IMR-90 (cell line): ENCODE measurements at regions not wholly inside any gene's neighbourhood (a gene's known extent, or its start where the extent isn't known, plus 50 kb on each side); places are given as distances from the start of the nearest gene placed in this dataset.

Experiments
- ATAC-seq: fragments of 200-7000 bp; cut with Tn5 transposase; 2 replicates; pipeline ENCODE4 v1.9.1; 2020; ENCODE audit warnings: low read depth, mild to moderate bottlenecking, moderate library complexity
- BruUV-seq: library from RNA; stranded (reverse); fragments of 400-500 nt; replicated peaks from 2 replicates; lab custom pipeline; 2021; lab: Mats Ljungman, UMichigan
- CTCF ChIA-PET: fragments of 300-600 bp; formaldehyde crosslinking; extraction: SDS; loops from one replicate; lab custom pipeline; 2021; ENCODE audit warnings: antibody characterized with exemption; lab: Yijun Ruan, JAX
- POLR2A ChIA-PET: fragments of 300-600 bp; sonication (Branson Sonifier 250); formaldehyde crosslinking; loops from one replicate; lab custom pipeline; 2022; ENCODE audit warnings: antibody characterized with exemption; ENCODE audit not compliant: unreplicated experiment; lab: Charles Lee
- DNase-seq: peaks from one replicate; pipeline ENCODE4 v3.0.0; 2013
- H2AFZ ChIP-seq: replicated peaks from 2 replicates; pipeline ENCODE3; 2013; ENCODE audit warnings: low read length, mild to moderate bottlenecking; ENCODE audit not compliant: poor library complexity
- H2AK5ac ChIP-seq: 2 replicates; pipeline ENCODE4 v1.6.1; 2013; ENCODE audit warnings: low read depth, low read length, inconsistent platforms
- H2AK9ac ChIP-seq: replicated peaks from 2 replicates; pipeline ENCODE3; 2013; ENCODE audit warnings: mild to moderate bottlenecking, low read depth, low read length, moderate library complexity; ENCODE audit not compliant: poor library complexity
- H2BK120ac ChIP-seq: 2 replicates; pipeline ENCODE4 v1.6.1; 2013; ENCODE audit warnings: low read depth, low read length, inconsistent platforms
- H2BK15ac ChIP-seq: 3 replicates; pipeline ENCODE4 v1.6.1; 2013; ENCODE audit warnings: low read depth, low read length, inconsistent platforms
- H2BK20ac ChIP-seq: 2 replicates; pipeline ENCODE4 v1.6.1; 2013; ENCODE audit warnings: low read depth, mild to moderate bottlenecking, inconsistent platforms, low read length, moderate library complexity
- H2BK5ac ChIP-seq: 2 replicates; pipeline ENCODE4 v1.6.1; 2013; ENCODE audit warnings: mild to moderate bottlenecking, low read depth, low read length, inconsistent platforms; ENCODE audit not compliant: poor library complexity, severe bottlenecking
- H3K14ac ChIP-seq: replicated peaks from 2 replicates; pipeline ENCODE4 v1.6.1; 2013; ENCODE audit warnings: low read depth, low read length, inconsistent platforms
- H3K18ac ChIP-seq: 2 replicates; pipeline ENCODE4 v1.6.1; 2013; ENCODE audit warnings: low read depth, low read length, control low read depth
- H3K23ac ChIP-seq: 2 replicates; pipeline ENCODE4 v1.6.1; 2013; ENCODE audit warnings: low read depth, low read length, inconsistent platforms
- H3K27ac ChIP-seq: 2 replicates; pipeline ENCODE4 v1.5.1; 2013; ENCODE audit warnings: mild to moderate bottlenecking, control low read depth, low read length; ENCODE audit not compliant: insufficient read depth
- H3K27me3 ChIP-seq: 2 replicates; pipeline ENCODE4 v1.6.1; 2013; ENCODE audit warnings: low read length; ENCODE audit not compliant: control insufficient read depth, insufficient read depth
- H3K36me3 ChIP-seq: 2 replicates; pipeline ENCODE4 v1.6.1; 2013; ENCODE audit warnings: low read length, mixed read lengths; ENCODE audit not compliant: control insufficient read depth, insufficient read depth
- H3K4ac ChIP-seq: 2 replicates; pipeline ENCODE4 v1.6.1; 2013; ENCODE audit warnings: low read depth, low read length, inconsistent platforms
- H3K4me1 ChIP-seq: 2 replicates; pipeline ENCODE4 v1.6.1; 2013; ENCODE audit warnings: low read length, mixed read lengths; ENCODE audit not compliant: control insufficient read depth, insufficient read depth
- H3K4me2 ChIP-seq: 2 replicates; pipeline ENCODE4 v1.6.1; 2013; ENCODE audit warnings: low read depth, mild to moderate bottlenecking, control low read depth, low read length, moderate library complexity
- H3K4me3 ChIP-seq: 2 replicates; pipeline ENCODE4 v1.5.1; 2013; ENCODE audit warnings: low read depth, mild to moderate bottlenecking, control low read depth, low read length, moderate library complexity; ENCODE audit not compliant: insufficient read depth
- H3K56ac ChIP-seq: 2 replicates; pipeline ENCODE4 v1.6.1; 2013; ENCODE audit warnings: low read length, inconsistent platforms; ENCODE audit not compliant: insufficient read depth; ENCODE audit errors: extremely low read depth
- H3K79me1 ChIP-seq, 2 experiments: 2 replicates each; pipeline ENCODE4 v1.6.1; 2013; ENCODE audit warnings: low read length in 2 of 2, inconsistent platforms in 1 of 2, low read depth in 1 of 2
- H3K9ac ChIP-seq: 2 replicates; pipeline ENCODE4 v1.6.1; 2013; ENCODE audit warnings: low read depth, low read length, control low read depth
- H3K9me1 ChIP-seq: 2 replicates; pipeline ENCODE4 v1.6.1; 2013; ENCODE audit warnings: low read length, inconsistent platforms; ENCODE audit not compliant: insufficient read depth
- H3K9me3 ChIP-seq: 2 replicates; pipeline ENCODE4 v1.6.1; 2013; ENCODE audit warnings: low read length; ENCODE audit not compliant: control insufficient read depth, insufficient read depth
- H4K20me1 ChIP-seq: 2 replicates; pipeline ENCODE4 v1.6.1; 2013; ENCODE audit warnings: low read length, inconsistent platforms; ENCODE audit not compliant: insufficient read depth
- H4K5ac ChIP-seq: 2 replicates; pipeline ENCODE4 v1.6.1; 2013; ENCODE audit warnings: mild to moderate bottlenecking, low read depth, low read length, control low read depth
- H4K8ac ChIP-seq, 2 experiments: 2 replicates each; pipeline ENCODE4 v1.6.1; 2013; ENCODE audit warnings: low read depth in 2 of 2, low read length in 2 of 2, control low read depth in 1 of 2, inconsistent platforms in 1 of 2
- H4K91ac ChIP-seq: 2 replicates; pipeline ENCODE4 v1.6.1; 2013; ENCODE audit warnings: low read depth, low read length, inconsistent platforms; ENCODE audit not compliant: insufficient read depth
- POLR2A ChIP-seq: IDR thresholded peaks from 2 replicates; pipeline ENCODE4 v1.6.1; 2012; ENCODE audit warnings: mild to moderate bottlenecking, low read depth, low read length
- RFX5 ChIP-seq: IDR thresholded peaks from 2 replicates; pipeline ENCODE4 v1.8.0; 2012; ENCODE audit warnings: low read depth, mild to moderate bottlenecking, low read length, moderate library complexity
- WGBS, 2 experiments: methylation state at CpG; one replicate each; pipeline versions ENCODE4 v1.1.5 to v1.1.7; 2013; ENCODE audit warnings: missing lambda C conversion rate in 2 of 2; ENCODE audit not compliant: insufficient read length in 1 of 2; ENCODE audit errors: extremely low coverage in 2 of 2; 5-methylcytosine and 5-hydroxymethylcytosine counted together
- dilution Hi-C: fragments of 300-500 bp; cut with HindIII; formaldehyde crosslinking; loops from one replicate; pipeline ENCODE4 v1.14.3; 2018; ENCODE audit warnings: low sequenced_read_pairs; ENCODE audit not compliant: unreplicated experiment
- in situ Hi-C: fragments of 300-500 bp; cut with MboI; formaldehyde crosslinking; loops from 3 replicates; pipeline ENCODE4 v1.14.3; 2019; ENCODE audit warnings: low sequenced_read_pairs, inconsistent platforms, mixed read lengths
- intact Hi-C: fragments of 100-400 bp; cut with micrococcal nuclease; formaldehyde crosslinking; loops from 2 replicates; pipeline ENCODE4 v1.10.0; 2022

DNA sequence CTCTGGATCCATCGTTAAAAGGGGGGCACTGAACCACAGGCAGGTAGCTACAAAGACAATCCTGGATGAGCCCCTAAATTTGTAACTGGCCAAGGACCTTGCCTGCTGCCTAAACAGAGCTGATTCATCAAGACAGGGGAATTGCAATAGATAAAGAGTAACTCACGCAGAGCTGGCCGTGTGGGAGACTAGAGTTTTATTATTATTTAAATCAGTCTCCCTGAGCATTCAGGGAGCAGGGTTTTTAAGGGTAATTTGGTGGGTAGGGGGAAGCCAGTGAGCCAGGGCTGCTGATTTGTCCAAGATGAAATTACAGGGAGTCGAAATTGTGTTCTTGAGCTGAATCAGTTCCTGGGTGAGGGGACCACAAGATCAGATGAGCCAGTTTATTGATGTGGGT, 885.1 kb upstream of the CADM2 start:
- Histone ChIP-seq H3K79me1 (no peaks in the 10 kb centered on the region), H3K9ac (no peak overlapping the region), H3K56ac (no peak overlapping the region), H3K9me3 (0 out of 2 replicates have a peak, but pooled peaks cover 3% of the 10 kb centered on the region), H3K36me3 (no peaks in the 10 kb centered on the region), H3K27me3 (no peaks in the 10 kb centered on the region), H3K4me3 (no peak overlapping the region), H3K4ac (no peak overlapping the region), H4K20me1 (no peaks in the 10 kb centered on the region), H3K4me1 (no peaks in the 10 kb centered on the region), H3K18ac (no peak overlapping the region), H3K14ac (no peak overlapping the region), H4K5ac (no peak overlapping the region), H3K23ac (no peak overlapping the region), H2BK15ac (no peak overlapping the region), H4K8ac (no peak overlapping the region), H3K27ac (no peak overlapping the region), H2AFZ (no peak overlapping the region), H2AK5ac (no peak overlapping the region), H2BK20ac (no peak overlapping the region), H2BK120ac (no peak overlapping the region), H2BK5ac (no peak overlapping the region), H3K9me1 (no peaks in the 10 kb centered on the region), H3K4me2 (no peak overlapping the region), H4K91ac (no peak overlapping the region), H2AK9ac (no peak overlapping the region)
- TF ChIP-seq POLR2A: no peak
- TF ChIP-seq RFX5: no peak
- ChIA-PET CTCF (no interaction called here), POLR2A (no interaction called here)
- intact Hi-C loops: no loop called here
- no TSS peak for BruUV-seq
- DNase-seq (no peak), ATAC-seq (no peak)
- in situ Hi-C loops: no loop called here
- 20% methylated on average over 1 of the region's 4 CpGs; no CpG with 5 or more reads in 1 of the 2 experiments for WGBS, 2 experiments
- dilution Hi-C loops: no loop called here
